MCF 10A (cell line): ENCODE measurements at regions not wholly inside any gene's neighbourhood (a gene's known extent, or its start where the extent isn't known, plus 50 kb on each side); places are given as distances from the start of the nearest gene placed in this dataset.

ENCODE experiments used
- BruUV-seq: library from RNA; stranded (reverse); fragments of 400-500 nt; replicated peaks from 2 replicates; lab custom pipeline; 2021; lab: Mats Ljungman, UMichigan
- CTCF ChIA-PET: fragments of 300-600 bp; sonication (Branson Sonifier 250); formaldehyde crosslinking; extraction: SDS; loops from one replicate; lab custom pipeline; 2021; ENCODE audit warnings: antibody characterized with exemption, inconsistent platforms; lab: Yijun Ruan, JAX
- POLR2A ChIA-PET: fragments of 300-600, 350-650 bp; sonication (Branson Sonifier 250); formaldehyde crosslinking; extraction: SDS; loops from one replicate; lab custom pipeline; 2020; ENCODE audit warnings: antibody characterized with exemption, inconsistent platforms; lab: Yijun Ruan, JAX
- DNase-seq: peaks from one replicate; pipeline ENCODE4 v3.0.0-alpha.2; 2018; ENCODE audit not compliant: unreplicated experiment
- H3K27ac Mint-ChIP-seq: one replicate; pipeline ENCODE4 v1.8.0; 2022; ENCODE audit warnings: mild to moderate bottlenecking, low read depth, mixed read lengths; ENCODE audit not compliant: unreplicated experiment
- H3K27me3 Mint-ChIP-seq: one replicate; pipeline ENCODE4 v1.8.0; 2022; ENCODE audit warnings: mixed read lengths; ENCODE audit not compliant: insufficient read depth, unreplicated experiment
- H3K36me3 Mint-ChIP-seq: one replicate; pipeline ENCODE4 v1.8.0; 2022; ENCODE audit warnings: mild to moderate bottlenecking, moderate library complexity, mixed read lengths; ENCODE audit not compliant: insufficient read depth, unreplicated experiment
- H3K4me1 Mint-ChIP-seq: one replicate; pipeline ENCODE4 v1.8.0; 2022; ENCODE audit warnings: mixed read lengths; ENCODE audit not compliant: insufficient read depth, unreplicated experiment
- H3K4me3 Mint-ChIP-seq: one replicate; pipeline ENCODE4 v1.8.0; 2022; ENCODE audit warnings: mild to moderate bottlenecking, moderate library complexity, mixed read lengths; ENCODE audit not compliant: unreplicated experiment
- H3K9me3 Mint-ChIP-seq: one replicate; pipeline ENCODE4 v1.8.0; 2022; ENCODE audit warnings: mixed read lengths; ENCODE audit not compliant: unreplicated experiment
- CTCF ChIP-seq: fragments of 200-600 bp; IDR thresholded peaks from one replicate; pipeline ENCODE4 v1.8.0; 2022; ENCODE audit warnings: antibody characterized with exemption, mild to moderate bottlenecking; ENCODE audit not compliant: unreplicated experiment
- intact Hi-C: fragments of 100-400 bp; cut with micrococcal nuclease; formaldehyde crosslinking; loops from 2 replicates; pipeline ENCODE4 v1.14.1; 2022

GRCh38 chr2:59428940-59429339 lies 1124.5 kb downstream of the BCL11A start:
- no TSS peak for BruUV-seq
- DNase-seq: no peak
- intact Hi-C loops: no loop called here
- H3K27me3 Mint-ChIP-seq: no peaks in the 10 kb centered on the region
- H3K4me1 Mint-ChIP-seq: no peaks in the 10 kb centered on the region
- no peak overlapping the region for H3K27ac Mint-ChIP-seq
- H3K9me3 Mint-ChIP-seq: no peaks in the 10 kb centered on the region
- POLR2A ChIA-PET: no interaction called here
- CTCF ChIA-PET: interaction anchor here (0.6 kb wide), 1 partner anchor 1132 kb away, joined by 4 read pairs; no protein-coding TSS in a partner anchor
- TF ChIP-seq CTCF: no peak
- no peaks in the 10 kb centered on the region for H3K36me3 Mint-ChIP-seq
- no peak overlapping the region for H3K4me3 Mint-ChIP-seq

GRCh38 chr2:59427980-59428379 lies 1125.5 kb downstream of the BCL11A start:
- H3K4me1 Mint-ChIP-seq: no peaks in the 10 kb centered on the region
- H3K27ac Mint-ChIP-seq: no peak overlapping the region

GRCh38 chr2:59425247-59425646 lies 1128.2 kb downstream of the BCL11A start:
- H3K9me3 Mint-ChIP-seq: no peaks in the 10 kb centered on the region
- BruUV-seq: no TSS peak
- intact Hi-C loops: no loop called here
- H3K27ac Mint-ChIP-seq: no peak overlapping the region
- CTCF ChIA-PET: interaction anchor here (1.1 to 1.4 kb wide), 2 partner anchors 23 to 117 kb away, joined by 4 read pairs; no protein-coding TSS in a partner anchor
- no peak for TF ChIP-seq CTCF
- H3K4me3 Mint-ChIP-seq: no peak overlapping the region
- no peaks in the 10 kb centered on the region for H3K27me3 Mint-ChIP-seq
- no peaks in the 10 kb centered on the region for H3K36me3 Mint-ChIP-seq
- peak; percentile 47 for DNase-seq
- POLR2A ChIA-PET: interaction anchor here (0.6 kb wide), 1 partner anchor 9 kb away, joined by 3 read pairs; no protein-coding TSS in a partner anchor
- no peaks in the 10 kb centered on the region for H3K4me1 Mint-ChIP-seq

More at GRCh38 chr2:59427980-59428379, 1125.5 kb downstream of the BCL11A start:
- no peak for TF ChIP-seq CTCF
- ChIA-PET POLR2A (interaction anchor here (0.6 kb wide), 1 partner anchor 521 kb away, joined by 3 read pairs; no protein-coding TSS in a partner anchor), CTCF (no interaction called here)
- no peaks in the 10 kb centered on the region for H3K9me3 Mint-ChIP-seq
- intact Hi-C loops: no loop called here
- DNase-seq: no peak
- H3K4me3 Mint-ChIP-seq: no peak overlapping the region
- H3K27me3 Mint-ChIP-seq: no peaks in the 10 kb centered on the region
- no TSS peak for BruUV-seq
- H3K36me3 Mint-ChIP-seq: no peaks in the 10 kb centered on the region

- ChIA-PET CTCF (interaction anchor here (0.8 kb wide), 1 partner anchor 35 kb away, joined by 5 read pairs; no protein-coding TSS in a partner anchor), POLR2A (interaction anchor here (0.6 to 0.8 kb wide), 3 partner anchors 10 to 25 kb away, joined by 3 to 4 read pairs (median 4); no protein-coding TSS in a partner anchor)
- no peaks in the 10 kb centered on the region for H3K27me3 Mint-ChIP-seq
- H3K4me1 Mint-ChIP-seq: no peaks in the 10 kb centered on the region
- no TSS peak for BruUV-seq
- H3K27ac Mint-ChIP-seq: no peak overlapping the region
- peaks cover 21% of the 10 kb centered on the region for H3K9me3 Mint-ChIP-seq
- no peak for DNase-seq
- no peaks in the 10 kb centered on the region for H3K36me3 Mint-ChIP-seq
- TF ChIP-seq CTCF: no peak
- H3K4me3 Mint-ChIP-seq: no peak overlapping the region
- intact Hi-C loops: no loop called here
These were observed 1139.5 kb downstream of the BCL11A start for GRCh38 chr2:59413751-59414570.
